Transverse colon (tissue), 4 donors: ENCODE measurements at regions not wholly inside any gene's neighbourhood (a gene's known extent, or its start where the extent isn't known, plus 50 kb on each side); places are given as distances from the start of the nearest gene placed in this dataset.

Source experiments
- DNase-seq: peaks from one replicate; pipeline ENCODE4 v3.0.0-alpha.2; 2019
- H3K27ac ChIP-seq, 4 donors: fragments of 200-600 bp; sonication (generic); 2 replicates each; pipeline ENCODE4 v1.5.1; 2016 to 2018; ENCODE audit warnings: inconsistent platforms in 4 of 4
- H3K27me3 ChIP-seq: fragments of 200-600 bp; sonication (generic); 2 replicates; pipeline ENCODE4 v1.5.1; 2017; ENCODE audit warnings: inconsistent platforms
- H3K36me3 ChIP-seq, 4 donors: fragments of 200-600 bp; sonication (generic); 2 replicates each; pipeline ENCODE4 v1.5.1; 2017 to 2019; ENCODE audit warnings: inconsistent platforms in 4 of 4
- H3K4me1 ChIP-seq, 4 donors: fragments of 200-600 bp; sonication (generic); 2 replicates each; pipeline ENCODE4 v1.5.1; 2017 to 2020; ENCODE audit warnings: inconsistent platforms in 4 of 4
- H3K4me3 ChIP-seq, 4 donors: fragments of 200-600 bp; sonication (generic); 1 replicate in 1 of 4; 2 replicates in 3 of 4; pipeline versions ENCODE4 v1.5.1 to v1.6.1; 2017 to 2019; ENCODE audit warnings: inconsistent platforms in 4 of 4
- H3K9me3 ChIP-seq, 2 donors: fragments of 200-600 bp; sonication (generic); 2 replicates each; pipeline ENCODE4 v1.5.1; 2017 to 2019; ENCODE audit warnings: inconsistent platforms in 2 of 2
- EP300 ChIP-seq: sonication (generic); formaldehyde crosslinking; IDR thresholded peaks from one replicate; pipeline ENCODE4 v1.6.1; 2017; ENCODE audit warnings: antibody characterized with exemption, low read depth
- POLR2A ChIP-seq: fragments of 450-650 bp; IDR thresholded peaks from one replicate; pipeline ENCODE4 v1.6.1; 2016; ENCODE audit warnings: antibody characterized with exemption, mild to moderate bottlenecking, moderate library complexity
- POLR2AphosphoS5 ChIP-seq, 3 donors: sonication (generic); formaldehyde crosslinking; IDR thresholded peaks; one replicate each; pipeline ENCODE4 v1.6.1; 2016; ENCODE audit warnings: antibody characterized with exemption in 3 of 3
- WGBS, 2 donors: methylation state at CpG; one replicate each; pipeline ENCODE4 v1.1.5; 2018; ENCODE audit warnings: low coverage in 1 of 2; 5-methylcytosine and 5-hydroxymethylcytosine counted together
- in situ Hi-C, 4 donors: fragments of 200-750 bp; cut with MboI; loops; one replicate each; pipeline versions ENCODE4 v1.15.0 to v1.15.1; 2017; ENCODE audit warnings: low sequenced_read_pairs in 3 of 4, low pct_ligation_motif_present in 1 of 4, low pct_unique_long_range_greater_than_20kb in 1 of 4
- intact Hi-C: fragments of 100-400 bp; cut with DNase I; formaldehyde crosslinking; loops from one replicate; pipeline ENCODE4 v1.15.1; 2023; ENCODE audit warnings: low total_unique reads
- TF ChIP-seq, protein P1 (sequence below), 5 experiments: fragments of 200-600 bp in 3 of 5; fragments of 450-650 bp in 2 of 5; sonication (generic) in 3 of 5; IDR thresholded peaks; 1 replicate in 2 of 5; 2 replicates in 3 of 5; pipeline ENCODE4 v1.5.1; 2016 to 2017; ENCODE audit warnings: antibody characterized with exemption in 5 of 5, inconsistent platforms in 3 of 5, mild to moderate bottlenecking in 2 of 5, moderate library complexity in 1 of 5

DNA sequence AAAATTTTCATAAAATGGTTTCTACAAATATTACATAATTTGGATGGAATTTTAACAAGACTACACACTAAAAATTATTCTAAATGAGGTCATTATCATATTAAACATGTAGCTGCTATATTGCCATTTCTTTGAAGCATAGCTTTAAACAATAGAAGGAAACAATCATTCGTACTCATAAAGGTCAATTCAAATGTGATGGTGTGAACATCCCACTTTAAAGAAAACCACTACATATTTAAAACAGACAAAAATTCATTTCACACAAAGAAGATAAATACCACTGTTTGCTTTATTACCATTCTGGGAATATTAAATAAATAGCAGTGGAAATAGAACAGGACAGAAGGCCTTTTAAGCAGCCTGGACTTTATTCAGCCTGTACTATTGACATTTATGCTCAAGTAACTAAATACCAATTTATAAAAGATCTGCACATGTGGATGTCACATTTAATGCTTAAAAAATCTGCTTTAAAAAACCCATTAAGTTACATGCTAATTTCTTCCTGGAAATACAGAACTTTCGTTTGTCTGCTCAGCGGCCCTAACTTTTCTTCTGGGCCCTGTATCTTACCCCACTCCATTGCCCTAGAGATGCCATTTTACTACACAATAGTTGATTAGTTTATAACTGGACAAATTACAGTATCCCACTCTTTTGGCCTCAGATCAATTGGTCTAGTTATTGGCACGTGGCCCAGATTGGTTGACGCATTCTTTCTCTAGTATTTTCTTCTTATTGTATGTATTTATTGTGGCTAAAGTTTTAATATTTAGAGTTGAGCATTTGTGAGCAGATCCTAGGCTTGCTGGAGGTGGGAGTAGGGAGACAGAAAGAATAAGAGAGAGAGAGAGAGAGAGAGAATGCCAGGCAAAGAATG, 215.1 kb upstream of the SPRY2 start:
- H3K4me3 ChIP-seq = no peak overlapping the region
- WGBS, 2 donors = 64 to 66% methylated on average over 5 of the region's 5 CpGs
- no peaks in the 10 kb centered on the region for H3K36me3 ChIP-seq
- intact Hi-C loops (no loop called here), in situ Hi-C loops (no loop called here)
- TF ChIP-seq POLR2AphosphoS5 (IDR thresholded peaks at IDR 0.05) (no peak), EP300 (no peak), POLR2A (no peak)
- TF ChIP-seq, protein P1, sequence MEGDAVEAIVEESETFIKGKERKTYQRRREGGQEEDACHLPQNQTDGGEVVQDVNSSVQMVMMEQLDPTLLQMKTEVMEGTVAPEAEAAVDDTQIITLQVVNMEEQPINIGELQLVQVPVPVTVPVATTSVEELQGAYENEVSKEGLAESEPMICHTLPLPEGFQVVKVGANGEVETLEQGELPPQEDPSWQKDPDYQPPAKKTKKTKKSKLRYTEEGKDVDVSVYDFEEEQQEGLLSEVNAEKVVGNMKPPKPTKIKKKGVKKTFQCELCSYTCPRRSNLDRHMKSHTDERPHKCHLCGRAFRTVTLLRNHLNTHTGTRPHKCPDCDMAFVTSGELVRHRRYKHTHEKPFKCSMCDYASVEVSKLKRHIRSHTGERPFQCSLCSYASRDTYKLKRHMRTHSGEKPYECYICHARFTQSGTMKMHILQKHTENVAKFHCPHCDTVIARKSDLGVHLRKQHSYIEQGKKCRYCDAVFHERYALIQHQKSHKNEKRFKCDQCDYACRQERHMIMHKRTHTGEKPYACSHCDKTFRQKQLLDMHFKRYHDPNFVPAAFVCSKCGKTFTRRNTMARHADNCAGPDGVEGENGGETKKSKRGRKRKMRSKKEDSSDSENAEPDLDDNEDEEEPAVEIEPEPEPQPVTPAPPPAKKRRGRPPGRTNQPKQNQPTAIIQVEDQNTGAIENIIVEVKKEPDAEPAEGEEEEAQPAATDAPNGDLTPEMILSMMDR (IDR thresholded peaks at IDR 0.05) = no peak
- H3K4me1 ChIP-seq = peaks cover 0 to 19% (median 5%) of the 10 kb centered on the region in 4 donors
- no peaks in the 10 kb centered on the region for H3K9me3 ChIP-seq
- H3K27ac ChIP-seq = no peak overlapping the region
- H3K27me3 ChIP-seq = no peaks in the 10 kb centered on the region
- DNase-seq = no peak

DNA sequence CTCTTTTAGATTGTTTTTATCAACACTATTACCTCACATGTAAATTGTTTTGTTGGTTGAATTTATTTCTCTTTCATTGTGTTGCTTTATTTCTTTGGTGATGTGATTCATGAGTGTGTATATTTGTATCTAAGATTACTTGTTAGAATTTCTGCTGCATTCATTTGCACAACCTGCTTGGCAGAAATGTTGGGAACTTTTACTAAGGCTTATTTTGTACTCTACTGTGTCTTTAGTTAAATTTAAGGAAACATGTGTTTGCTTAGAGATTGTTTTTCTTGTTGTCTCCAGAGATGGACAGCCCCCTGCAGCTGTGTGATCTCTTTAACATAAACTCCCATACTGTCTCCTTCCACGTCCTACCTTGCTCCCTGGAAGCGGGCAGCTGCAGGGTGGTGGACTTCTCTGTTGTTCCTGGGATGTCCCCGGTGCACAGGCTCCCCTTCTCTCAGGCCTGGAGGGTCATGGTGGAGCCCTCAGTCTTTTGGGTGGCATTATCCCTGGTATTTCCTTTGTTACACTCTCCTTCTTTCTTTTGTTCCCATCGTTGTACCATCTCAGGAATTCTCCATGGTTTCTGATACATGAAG, 212.0 kb upstream of the SPRY2 start:
- Histone ChIP-seq H3K27ac (peak overlapping the region in 1 of 4 donors; percentile 25), H3K36me3 (no peaks in the 10 kb centered on the region), H3K4me1 (peaks cover 0 to 19% (median 7%) of the 10 kb centered on the region in 4 donors), H3K27me3 (no peaks in the 10 kb centered on the region), H3K4me3 (no peak overlapping the region), H3K9me3 (no peaks in the 10 kb centered on the region)
- in situ Hi-C loops (no loop called here), intact Hi-C loops (no loop called here)
- WGBS, 2 donors = 38 to 63% methylated on average over 4 of the region's 4 CpGs
- DNase-seq = no peak
- TF ChIP-seq, protein P1 (IDR thresholded peaks at IDR 0.05) = no peak
- no peak for TF ChIP-seq EP300

DNA sequence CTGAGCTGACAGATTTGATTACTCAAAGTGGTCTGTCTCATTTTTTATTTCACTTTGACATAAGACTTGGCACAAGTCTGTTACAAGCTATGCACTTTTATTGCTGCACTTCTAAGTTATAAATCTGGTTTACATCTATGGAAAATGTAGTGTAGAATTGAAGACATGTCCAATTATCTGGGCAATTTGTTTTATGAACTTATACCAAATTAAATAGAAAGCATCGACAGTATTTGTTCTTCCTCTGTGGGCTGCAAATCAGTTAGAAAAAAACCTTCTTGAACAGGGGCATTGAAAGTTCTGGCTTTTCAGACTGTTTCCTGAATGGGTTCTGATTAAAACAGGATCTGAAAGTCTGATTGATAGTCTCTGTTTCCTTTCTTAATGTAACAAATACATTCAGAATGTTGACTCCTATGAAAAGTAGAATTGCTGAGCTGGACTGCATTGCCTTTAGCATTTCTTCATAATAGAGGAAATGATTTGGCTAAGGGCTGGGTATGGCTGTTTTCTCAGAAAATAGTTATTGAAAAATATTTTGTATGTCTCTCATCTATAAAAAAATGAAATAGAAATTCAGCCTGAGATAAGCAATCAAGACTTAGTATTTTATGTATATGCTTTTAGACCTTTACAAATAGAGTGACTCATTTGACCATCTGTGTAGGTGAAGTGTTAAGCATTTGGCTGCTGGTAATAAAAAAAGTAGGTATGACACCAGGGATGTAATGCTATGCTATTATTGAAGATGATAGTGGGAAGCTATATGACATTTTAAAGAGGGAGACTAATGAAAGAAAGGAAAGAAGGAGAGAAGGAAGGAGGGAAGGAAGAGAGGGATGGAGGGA, 210.9 kb upstream of the SPRY2 start:
- peak overlapping the region in 1 of 4 donors; percentile 3 for H3K27ac ChIP-seq
- in situ Hi-C loops = no loop called here

More for the DNA sequence above, 210.9 kb upstream of the SPRY2 start:
- Histone ChIP-seq H3K27me3 (no peaks in the 10 kb centered on the region), H3K36me3 (no peaks in the 10 kb centered on the region), H3K4me1 (peaks cover 0 to 19% (median 7%) of the 10 kb centered on the region in 4 donors), H3K9me3 (no peaks in the 10 kb centered on the region), H3K4me3 (no peak overlapping the region)
- TF ChIP-seq POLR2AphosphoS5 (IDR thresholded peaks at IDR 0.05) = no peak
- no peak for TF ChIP-seq POLR2A
- no peak for TF ChIP-seq EP300
- TF ChIP-seq, protein P1 (IDR thresholded peaks at IDR 0.05) = no peak
- no peak for DNase-seq
- 0 to 3% methylated on average over 1 of the region's 1 CpG for WGBS, 2 donors
- intact Hi-C loops = no loop called here
